H1 (cell line): ENCODE measurements at regions not wholly inside any gene's neighbourhood (a gene's known extent, or its start where the extent isn't known, plus 50 kb on each side); places are given as distances from the start of the nearest gene placed in this dataset.

ENCODE experiments used
- CTCF ChIA-PET: fragments of 300-600 bp; sonication (Branson Sonifier 250); formaldehyde crosslinking; loops from one replicate; lab custom pipeline; 2021; ENCODE audit not compliant: partially characterized antibody; lab: Charles Lee
- POLR2A ChIA-PET: fragments of 300-600 bp; sonication (Branson Sonifier 250); formaldehyde crosslinking; loops from one replicate; lab custom pipeline; 2021; ENCODE audit warnings: inconsistent platforms; ENCODE audit not compliant: partially characterized antibody; lab: Charles Lee
- DNase-seq, 2 experiments: peaks; one replicate each; pipeline versions ENCODE4 v3.0.0 to v3.0.0-alpha.2; 2010 to 2022; ENCODE audit warnings: low spot score in 2 of 2, low read depth in 1 of 2, mixed read lengths in 1 of 2
- FAIRE-seq: peaks from 2 replicates; lab custom pipeline; 2011; peaks lifted over from hg19 to GRCh38; lab: Jason Lieb, UNC
- H2AFZ ChIP-seq: 2 replicates; pipeline ENCODE4 v1.8.1; 2012; ENCODE audit warnings: low read length, inconsistent platforms
- H2AK5ac ChIP-seq: 2 replicates; pipeline ENCODE4 v1.6.1; 2013; ENCODE audit warnings: low read depth, low read length
- H2BK120ac ChIP-seq: replicated peaks from 2 replicates; pipeline ENCODE3; 2013; ENCODE audit warnings: low read depth, low read length, inconsistent platforms
- H2BK12ac ChIP-seq: 2 replicates; pipeline ENCODE4 v1.6.1; 2013; ENCODE audit warnings: low read depth, low read length
- H2BK15ac ChIP-seq: 2 replicates; pipeline ENCODE4 v1.6.1; 2013; ENCODE audit warnings: low read length
- H2BK20ac ChIP-seq: 2 replicates; pipeline ENCODE4 v1.6.1; 2013; ENCODE audit warnings: low read length
- H2BK5ac ChIP-seq: 2 replicates; pipeline ENCODE4 v1.6.1; 2013; ENCODE audit warnings: low read depth, low read length
- H3K14ac ChIP-seq: 2 replicates; pipeline ENCODE4 v1.6.1; 2013; ENCODE audit warnings: inconsistent platforms; ENCODE audit not compliant: insufficient read length
- H3K18ac ChIP-seq: 2 replicates; pipeline ENCODE4 v1.6.1; 2013; ENCODE audit warnings: low read length; ENCODE audit errors: extremely low read depth
- H3K23ac ChIP-seq: 2 replicates; pipeline ENCODE4 v1.6.1; 2013; ENCODE audit warnings: inconsistent platforms; ENCODE audit not compliant: insufficient read length
- H3K23me2 ChIP-seq: 2 replicates; pipeline ENCODE4 v1.6.1; 2013; ENCODE audit warnings: low read depth, low read length
- H3K27ac ChIP-seq: 2 replicates; pipeline ENCODE4 v1.6.1; 2011; ENCODE audit warnings: low read depth, low read length, inconsistent platforms
- H3K27me3 ChIP-seq, 4 experiments: replicated peaks in 1 of 4; 1 replicate in 1 of 4; 2 replicates in 3 of 4; pipeline versions ENCODE4 v1.6.1 to v1.8.1; 2011 to 2013; ENCODE audit warnings: low read length in 3 of 4, mild to moderate bottlenecking in 3 of 4, inconsistent platforms in 2 of 4, mixed read lengths in 2 of 4, moderate library complexity in 1 of 4; ENCODE audit not compliant: control insufficient read depth in 3 of 4, insufficient read depth in 3 of 4; ENCODE audit errors: extremely low read depth in 1 of 4
- H3K36me3 ChIP-seq, 4 experiments: 2 replicates each; pipeline versions ENCODE4 v1.6.1 to v1.8.1; 2011 to 2013; ENCODE audit warnings: mild to moderate bottlenecking in 4 of 4, low read length in 3 of 4, moderate library complexity in 2 of 4, control low read depth in 1 of 4, inconsistent platforms in 1 of 4; ENCODE audit not compliant: insufficient read depth in 4 of 4, control insufficient read depth in 2 of 4
- H3K4ac ChIP-seq: replicated peaks from 2 replicates; pipeline ENCODE3; 2013; ENCODE audit warnings: low read length, low read depth, mixed read lengths, inconsistent platforms; ENCODE audit not compliant: insufficient read length
- H3K4me1 ChIP-seq, 4 experiments: replicated peaks in 1 of 4; 1 replicate in 1 of 4; 2 replicates in 3 of 4; pipeline versions ENCODE4 v1.6.1 to v1.8.1; 2011 to 2013; ENCODE audit warnings: low read length in 3 of 4, inconsistent platforms in 2 of 4, mixed read lengths in 1 of 4; ENCODE audit not compliant: insufficient read depth in 4 of 4, control insufficient read depth in 3 of 4
- H3K4me2 ChIP-seq, 2 experiments: 2 replicates each; pipeline versions ENCODE4 v1.6.1 to v1.8.1; 2011 to 2013; ENCODE audit warnings: low read depth in 2 of 2, low read length in 2 of 2, control low read depth in 1 of 2, inconsistent platforms in 1 of 2, mild to moderate bottlenecking in 1 of 2; ENCODE audit not compliant: insufficient read depth in 1 of 2
- H3K4me3 ChIP-seq, 4 experiments: fragments of 200-600, 300-600 bp in 1 of 4; sonication (generic), shearing (Covaris generic), sonication (Bioruptor Twin) in 1 of 4; 2 replicates each; pipeline versions ENCODE4 v1.5.1 to v1.8.1; 2011 to 2016; ENCODE audit warnings: low read length in 4 of 4, low read depth in 3 of 4, control low read depth in 2 of 4, inconsistent platforms in 2 of 4, mild to moderate bottlenecking in 2 of 4, mixed read lengths in 1 of 4, moderate library complexity in 1 of 4; ENCODE audit not compliant: insufficient read depth in 2 of 4; ENCODE audit errors: extremely low read depth in 1 of 4
- H3K56ac ChIP-seq: replicated peaks from 2 replicates; pipeline ENCODE3; 2013; ENCODE audit warnings: low read depth, mild to moderate bottlenecking, mixed read lengths, low read length, inconsistent platforms; ENCODE audit not compliant: insufficient read length
- H3K79me1 ChIP-seq: 2 replicates; pipeline ENCODE4 v1.6.1; 2013; ENCODE audit warnings: low read depth, low read length, control low read depth
- H3K79me2 ChIP-seq, 2 experiments: 2 replicates each; pipeline versions ENCODE4 v1.6.1 to v1.8.1; 2012 to 2013; ENCODE audit warnings: low read length in 2 of 2, mild to moderate bottlenecking in 2 of 2, inconsistent platforms in 1 of 2; ENCODE audit not compliant: insufficient read depth in 2 of 2, control insufficient read depth in 1 of 2
- H3K9ac ChIP-seq, 4 experiments: replicated peaks in 1 of 4; 1 replicate in 1 of 4; 2 replicates in 3 of 4; pipeline versions ENCODE4 v1.6.1 to v1.8.1; 2011 to 2013; ENCODE audit warnings: low read depth in 3 of 4, low read length in 3 of 4, control low read depth in 2 of 4, mild to moderate bottlenecking in 2 of 4, moderate library complexity in 2 of 4, inconsistent platforms in 1 of 4; ENCODE audit errors: extremely low read depth in 1 of 4
- H3K9me3 ChIP-seq, 2 experiments: 2 replicates each; pipeline versions ENCODE4 v1.6.1 to v1.8.1; 2012 to 2013; ENCODE audit warnings: mild to moderate bottlenecking in 2 of 2, moderate library complexity in 2 of 2, control low read depth in 1 of 2, inconsistent platforms in 1 of 2, low read depth in 1 of 2, low read length in 1 of 2, mixed read lengths in 1 of 2; ENCODE audit not compliant: insufficient read depth in 2 of 2
- H4K20me1 ChIP-seq, 2 experiments: replicated peaks in 1 of 2; 2 replicates each; pipeline versions ENCODE3 to v1.8.1; 2011 to 2013; ENCODE audit warnings: inconsistent platforms in 2 of 2, low read length in 2 of 2, mild to moderate bottlenecking in 1 of 2; ENCODE audit not compliant: insufficient read depth in 2 of 2, control insufficient read depth in 1 of 2
- H4K5ac ChIP-seq: 2 replicates; pipeline ENCODE4 v1.6.1; 2013; ENCODE audit warnings: low read length, low read depth, mixed read lengths, inconsistent platforms; ENCODE audit not compliant: insufficient read length
- H4K8ac ChIP-seq: 2 replicates; pipeline ENCODE4 v1.8.0; 2013; ENCODE audit warnings: mild to moderate bottlenecking, moderate library complexity, low read length, inconsistent platforms; ENCODE audit not compliant: insufficient read depth; ENCODE audit errors: extremely low read depth
- H4K91ac ChIP-seq: replicated peaks from 2 replicates; pipeline ENCODE3; 2013; ENCODE audit warnings: low read length, mixed read lengths, inconsistent platforms; ENCODE audit not compliant: insufficient read length
- CTBP2 ChIP-seq: IDR thresholded peaks from 2 replicates; pipeline ENCODE4 v1.7.0; 2011; ENCODE audit warnings: borderline replicate concordance, mild to moderate bottlenecking, moderate library complexity, mixed read lengths, low read length; ENCODE audit not compliant: insufficient read depth, insufficient read length
- EP300 ChIP-seq, 2 experiments: IDR thresholded peaks; 1 replicate in 1 of 2; 2 replicates in 1 of 2; pipeline ENCODE4 v1.6.1; 2011 to 2012; ENCODE audit warnings: low read depth in 2 of 2, low read length in 2 of 2, mild to moderate bottlenecking in 2 of 2, borderline replicate concordance in 1 of 2, inconsistent platforms in 1 of 2, moderate library complexity in 1 of 2
- FOSL1 ChIP-seq: IDR thresholded peaks from 2 replicates; pipeline ENCODE4 v1.6.1; 2011; ENCODE audit warnings: mild to moderate bottlenecking, low read depth, low read length, moderate library complexity; ENCODE audit not compliant: insufficient read depth
- GABPA ChIP-seq: IDR thresholded peaks from 2 replicates; pipeline ENCODE4 v1.6.1; 2011; ENCODE audit warnings: mild to moderate bottlenecking, low read length, moderate library complexity, borderline replicate concordance; ENCODE audit not compliant: insufficient read depth
- RNF2 ChIP-seq: fragments of 200-900, 300-1000 bp; sonication (generic); IDR thresholded peaks from 2 replicates; pipeline ENCODE4 v1.7.1; 2016; ENCODE audit warnings: borderline replicate concordance, low read depth, mild to moderate bottlenecking, antibody characterized with exemption, low read length; ENCODE audit not compliant: poor library complexity, severe bottlenecking; ENCODE audit errors: missing control alignments
- SIN3A ChIP-seq, 2 experiments: IDR thresholded peaks in 1 of 2; conservative IDR thresholded peaks in 1 of 2; 2 replicates each; pipeline ENCODE4 v1.6.1; 2011 to 2012; ENCODE audit warnings: low read length in 2 of 2, improper control_type of control experiment in 1 of 2, low read depth in 1 of 2, mild to moderate bottlenecking in 1 of 2
- SUZ12 ChIP-seq: fragments of 200-600 bp; sonication (generic); IDR thresholded peaks from 2 replicates; pipeline ENCODE4 v1.6.1; 2012; ENCODE audit warnings: mild to moderate bottlenecking, inconsistent platforms, low read length, moderate library complexity, mixed read lengths
- YY1 ChIP-seq: IDR thresholded peaks from 2 replicates; pipeline ENCODE4 v1.6.1; 2011; ENCODE audit warnings: low read depth, mild to moderate bottlenecking, low read length
- WGBS, 2 experiments: shearing (Covaris generic) in 1 of 2; methylation state at CpG; one replicate each; pipeline versions ENCODE4 v1.1.6 to v1.1.7; 2013 to 2015; ENCODE audit warnings: low lambda C conversion rate in 2 of 2, mixed read lengths in 2 of 2, inconsistent platforms in 1 of 2, low coverage in 1 of 2, missing lambda C conversion rate in 1 of 2; ENCODE audit not compliant: insufficient replicate concordance in 2 of 2, insufficient coverage in 1 of 2, insufficient read length in 1 of 2; ENCODE audit errors: extremely low coverage in 1 of 2, missing lambda C conversion rate in 1 of 2; 5-methylcytosine and 5-hydroxymethylcytosine counted together
- TF ChIP-seq, protein P1 (sequence below), 3 experiments: IDR thresholded peaks; 1 replicate in 2 of 3; 2 replicates in 1 of 3; pipeline versions ENCODE4 v1.5.1 to v1.6.1; 2011; ENCODE audit warnings: low read length in 3 of 3, mild to moderate bottlenecking in 3 of 3, inconsistent platforms in 2 of 3, low read depth in 1 of 3, moderate library complexity in 1 of 3; ENCODE audit not compliant: insufficient read depth in 1 of 3; ENCODE audit errors: control extremely low read depth in 1 of 3

DNA sequence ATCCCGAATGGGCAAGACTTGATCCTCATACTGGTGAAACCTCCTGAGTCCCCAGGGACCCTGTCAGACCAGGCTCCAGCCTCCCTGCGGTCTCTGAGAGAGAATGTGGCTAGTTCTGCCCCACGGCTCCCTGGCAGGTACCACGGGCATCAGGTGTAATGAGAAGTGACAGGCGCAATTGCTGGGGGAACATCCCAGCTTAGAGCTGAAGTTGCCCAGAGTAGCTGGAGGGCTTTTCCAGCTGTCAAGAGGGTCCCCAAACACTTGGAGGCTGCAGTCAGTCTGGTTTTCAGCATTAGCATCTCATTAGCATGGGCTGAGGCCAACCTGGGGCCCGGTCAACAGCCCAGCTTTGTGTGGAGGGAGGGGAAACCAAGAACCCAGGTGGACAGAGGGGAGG is 100.0 kb upstream of the TMEM132E start:
- no peaks in the 10 kb centered on the region for H3K27me3 ChIP-seq
- CTCF ChIA-PET, result interaction anchor here (0.5 to 1.2 kb wide), 2 partner anchors 9 to 807 kb away, joined by 3 read pairs; no protein-coding TSS in a partner anchor
- H3K4ac ChIP-seq, result no peak overlapping the region
- no peaks in the 10 kb centered on the region for H3K79me2 ChIP-seq
- no peak overlapping the region for H3K4me3 ChIP-seq
- H4K91ac ChIP-seq, result no peak overlapping the region
- no peak overlapping the region for H4K5ac ChIP-seq
- H3K4me2 ChIP-seq, result no peak overlapping the region
- H3K4me1 ChIP-seq, result no peaks in the 10 kb centered on the region; a peak in 2 of 7 replicates
- no peak overlapping the region for H2BK20ac ChIP-seq
- no peak overlapping the region for H2BK5ac ChIP-seq
- no peaks in the 10 kb centered on the region for H3K36me3 ChIP-seq
- no peak overlapping the region for H2BK15ac ChIP-seq
- no peaks in the 10 kb centered on the region for H4K20me1 ChIP-seq
- H3K23ac ChIP-seq, result no peak overlapping the region
- POLR2A ChIA-PET, result no interaction called here
- H3K9me3 ChIP-seq, result no peaks in the 10 kb centered on the region
- no peak overlapping the region for H3K9ac ChIP-seq
- H3K14ac ChIP-seq, result no peak overlapping the region
- no peaks in the 10 kb centered on the region for H3K23me2 ChIP-seq
- H2AFZ ChIP-seq, result no peak overlapping the region
- H3K27ac ChIP-seq, result no peak overlapping the region
- WGBS, 2 experiments, result 90% methylated on average over 6 of the region's 6 CpGs; no CpG with 5 or more reads in 1 of the 2 experiments
- no peak for DNase-seq
- FAIRE-seq, result no peak
- H2BK120ac ChIP-seq, result no peak overlapping the region
- no peaks in the 10 kb centered on the region for H3K79me1 ChIP-seq
- H4K8ac ChIP-seq, result no peak overlapping the region
- no peak overlapping the region for H2AK5ac ChIP-seq
- H2BK12ac ChIP-seq, result no peak overlapping the region
- no peak overlapping the region for H3K18ac ChIP-seq
- no peak overlapping the region for H3K56ac ChIP-seq
- TF ChIP-seq RNF2 (no peak), CTBP2 (no peak), SUZ12 (no peak), FOSL1 (no peak), EP300 (IDR thresholded peaks at IDR 0.05; ENCODE audit: borderline replicate concordance in 1 of 2, low read depth in 2 of 2, low read length in 2 of 2) (no peak), SIN3A (conservative IDR thresholded peaks at IDR 0.05 in 1 of 2, IDR thresholded peaks at IDR 0.05 in 1 of 2; ENCODE audit: low read depth in 1 of 2, low read length in 2 of 2) (no peak), YY1 (no peak), GABPA (no peak)
- TF ChIP-seq, protein P1, sequence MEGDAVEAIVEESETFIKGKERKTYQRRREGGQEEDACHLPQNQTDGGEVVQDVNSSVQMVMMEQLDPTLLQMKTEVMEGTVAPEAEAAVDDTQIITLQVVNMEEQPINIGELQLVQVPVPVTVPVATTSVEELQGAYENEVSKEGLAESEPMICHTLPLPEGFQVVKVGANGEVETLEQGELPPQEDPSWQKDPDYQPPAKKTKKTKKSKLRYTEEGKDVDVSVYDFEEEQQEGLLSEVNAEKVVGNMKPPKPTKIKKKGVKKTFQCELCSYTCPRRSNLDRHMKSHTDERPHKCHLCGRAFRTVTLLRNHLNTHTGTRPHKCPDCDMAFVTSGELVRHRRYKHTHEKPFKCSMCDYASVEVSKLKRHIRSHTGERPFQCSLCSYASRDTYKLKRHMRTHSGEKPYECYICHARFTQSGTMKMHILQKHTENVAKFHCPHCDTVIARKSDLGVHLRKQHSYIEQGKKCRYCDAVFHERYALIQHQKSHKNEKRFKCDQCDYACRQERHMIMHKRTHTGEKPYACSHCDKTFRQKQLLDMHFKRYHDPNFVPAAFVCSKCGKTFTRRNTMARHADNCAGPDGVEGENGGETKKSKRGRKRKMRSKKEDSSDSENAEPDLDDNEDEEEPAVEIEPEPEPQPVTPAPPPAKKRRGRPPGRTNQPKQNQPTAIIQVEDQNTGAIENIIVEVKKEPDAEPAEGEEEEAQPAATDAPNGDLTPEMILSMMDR (IDR thresholded peaks at IDR 0.05; ENCODE audit: control extremely low read depth in 1 of 3, insufficient read depth in 1 of 3, low read depth in 1 of 3, low read length in 3 of 3), result no peak
